HG02623 (cell line): ENCODE measurements at regions not wholly inside any gene's neighbourhood (a gene's known extent, or its start where the extent isn't known, plus 50 kb on each side); places are given as distances from the start of the nearest gene placed in this dataset.
"Not testable (repeated sequence)": the region's sequence is repeated elsewhere in the genome, so short reads cannot be mapped to it uniquely, and the experiment has no call there.

ENCODE experiments used
- ATAC-seq: cut with Tn5 transposase; IDR thresholded peaks from one replicate; pipeline ENCODE4 v1.9.1; 2021; ENCODE audit warnings: moderate library complexity; ENCODE audit not compliant: unreplicated experiment

- ATAC-seq: no peak
These were observed 1510.1 kb downstream of the MAT2B start for GRCh38 chr5:165015547-165015946.

- no peak for ATAC-seq
These were observed 1521.6 kb downstream of the MAT2B start for GRCh38 chr5:165026971-165027370.

- no peak for ATAC-seq
These were observed 1522.9 kb downstream of the MAT2B start for GRCh38 chr5:165028356-165028755.

DNA sequence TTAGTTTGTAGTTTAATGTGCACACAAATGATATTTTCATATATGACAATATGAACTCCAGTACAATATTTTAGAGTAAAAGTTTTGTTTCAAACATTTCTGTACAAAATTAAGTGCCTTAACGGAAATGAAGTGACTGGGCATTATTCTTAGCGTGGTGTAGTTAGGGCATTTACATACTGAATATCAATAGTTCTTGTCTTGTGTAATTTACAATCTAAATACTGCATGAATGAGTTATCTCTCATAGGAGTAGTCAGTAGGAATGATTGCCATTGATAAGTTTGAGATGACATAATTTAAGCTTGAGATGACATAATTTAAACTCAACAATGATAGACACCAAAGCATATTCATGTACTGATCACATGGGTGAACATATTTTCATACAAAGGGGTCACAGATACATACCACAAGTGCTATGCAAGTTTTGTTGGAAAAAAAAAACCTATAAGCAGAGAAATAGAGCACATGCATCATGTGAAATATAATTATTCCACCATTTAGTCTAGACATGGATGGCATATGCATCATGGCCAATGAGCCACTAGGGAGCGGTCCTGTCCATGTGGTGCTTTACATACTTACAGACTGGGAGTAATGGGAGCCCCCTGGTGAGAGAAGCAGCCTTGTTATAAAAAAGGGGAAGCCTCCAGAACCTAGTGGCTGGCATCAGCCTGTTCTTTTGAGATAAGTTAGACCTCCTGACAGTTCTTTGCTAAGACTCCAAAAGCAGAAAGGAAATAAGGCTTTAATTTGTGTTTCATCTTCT is 1523.9 kb downstream of the MAT2B start:
- no peak for ATAC-seq

DNA sequence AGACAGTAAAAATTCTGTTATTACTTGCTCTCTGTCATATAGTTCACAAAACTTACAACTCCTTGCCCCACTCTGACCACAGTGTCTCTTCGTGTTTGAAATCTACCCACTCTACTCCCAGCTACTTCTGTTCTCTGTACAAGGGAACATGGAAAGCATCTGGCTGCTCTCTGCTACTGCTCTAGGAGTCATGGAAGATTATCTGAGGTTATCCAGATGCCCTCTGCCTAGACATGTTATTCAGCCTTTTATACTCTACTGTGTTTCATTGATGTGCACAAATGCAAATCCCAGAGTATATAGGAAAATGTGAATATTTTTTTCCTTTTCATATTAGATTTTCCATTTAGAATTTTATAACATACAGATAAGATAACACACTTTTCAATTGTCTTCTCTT is 1525.6 kb downstream of the MAT2B start:
- ATAC-seq: no peak

DNA sequence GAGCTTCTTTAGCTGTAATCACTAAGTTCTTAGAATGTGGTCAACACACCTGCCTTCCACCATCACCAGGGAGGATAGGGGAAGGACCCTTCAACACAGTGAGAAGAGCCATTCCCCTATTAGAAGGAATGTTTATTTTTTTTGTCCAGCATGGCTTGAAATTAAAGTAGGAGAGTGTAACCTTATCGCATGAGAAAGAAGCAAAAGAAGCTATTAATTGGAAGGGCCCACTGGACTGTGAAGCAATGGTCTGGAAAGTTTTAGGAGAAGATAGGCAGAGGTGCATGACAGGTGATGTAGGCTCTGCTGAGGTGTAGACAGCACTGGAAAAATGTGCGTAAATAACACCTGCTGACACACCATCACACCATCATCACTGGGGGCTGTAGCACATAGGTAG is 1526.0 kb downstream of the MAT2B start:
- ATAC-seq: no peak

GRCh38 chr5:165035520-165035919 is 1530.1 kb downstream of the MAT2B start:
- no peak for ATAC-seq

- ATAC-seq: no peak
These were observed 1534.3 kb downstream of the MAT2B start for GRCh38 chr5:165039748-165040147.

GRCh38 chr5:165045941-165046340 is 1540.5 kb downstream of the MAT2B start:
- ATAC-seq: not testable (repeated sequence)

DNA sequence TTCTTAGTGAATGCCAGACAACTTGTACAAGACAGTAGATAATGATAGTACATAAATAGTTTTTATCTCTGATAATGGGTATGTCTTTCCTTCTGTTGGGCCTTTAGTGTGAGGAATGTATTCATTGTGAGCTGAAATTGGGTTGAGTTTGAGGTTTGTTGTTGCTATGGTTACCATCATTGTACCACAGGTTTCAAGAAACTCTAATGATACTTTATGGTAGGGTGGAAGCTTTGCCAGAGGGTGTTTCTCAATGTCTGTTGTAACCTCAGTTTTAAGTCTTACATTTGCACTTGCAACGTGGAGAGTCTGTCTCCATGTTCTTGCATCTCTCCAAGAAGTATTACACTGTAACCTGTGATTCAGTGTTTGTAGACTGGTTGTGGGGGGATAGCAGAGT is 1550.1 kb downstream of the MAT2B start:
- no peak for ATAC-seq

DNA sequence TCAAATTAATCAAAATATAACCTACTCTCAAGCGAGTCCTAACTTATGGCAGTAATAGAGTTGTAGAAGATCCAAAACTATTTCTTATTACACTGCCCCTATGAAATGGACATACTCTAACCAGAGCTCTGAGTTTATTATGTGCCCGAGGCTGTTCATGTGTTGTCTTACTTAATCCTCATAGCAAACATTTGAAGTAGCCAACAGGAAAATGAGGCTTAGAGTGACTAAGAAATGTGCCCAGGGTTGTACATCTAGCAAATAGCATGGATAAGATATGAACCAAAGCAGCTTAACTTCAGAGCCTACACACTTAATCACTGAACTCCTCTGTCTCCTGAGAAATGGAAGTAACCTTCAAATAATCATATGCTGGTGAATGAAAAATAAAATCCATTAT is 1551.7 kb downstream of the MAT2B start:
- no peak for ATAC-seq

DNA sequence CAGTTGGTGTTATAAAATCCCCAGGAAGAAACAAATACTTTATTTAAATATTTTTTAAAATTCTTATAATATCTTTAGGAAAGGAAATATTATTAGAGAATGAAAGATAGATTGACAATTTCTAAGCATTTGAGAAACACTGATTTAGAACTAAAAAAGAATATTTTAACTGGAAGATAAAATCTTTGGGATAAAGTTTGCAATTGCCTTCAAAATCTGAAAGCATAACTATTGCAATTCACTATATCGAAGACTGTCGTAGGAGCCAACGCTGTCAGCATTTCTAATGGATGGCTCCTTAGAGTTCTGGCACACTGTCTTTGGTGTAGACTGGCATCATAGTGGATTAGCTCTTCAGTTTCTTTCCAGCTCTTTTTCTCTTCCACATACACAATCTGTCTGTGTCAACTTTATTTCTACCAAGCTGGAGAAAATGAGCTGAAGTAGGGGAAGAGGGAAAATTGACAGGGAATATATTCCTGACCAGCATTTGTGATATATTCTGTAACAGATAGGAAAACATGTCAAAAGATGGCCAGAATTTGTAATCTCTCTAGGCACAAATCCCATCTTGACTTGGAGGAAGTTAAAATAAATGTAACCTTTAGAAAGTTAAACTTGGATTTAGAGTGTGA is 1561.4 kb downstream of the MAT2B start:
- ATAC-seq: no peak

- no peak for ATAC-seq
These were observed 1571.3 kb downstream of the MAT2B start for GRCh38 chr5:165076686-165077085.

GRCh38 chr5:165079389-165079788 is 1574.0 kb downstream of the MAT2B start:
- ATAC-seq: no peak

DNA sequence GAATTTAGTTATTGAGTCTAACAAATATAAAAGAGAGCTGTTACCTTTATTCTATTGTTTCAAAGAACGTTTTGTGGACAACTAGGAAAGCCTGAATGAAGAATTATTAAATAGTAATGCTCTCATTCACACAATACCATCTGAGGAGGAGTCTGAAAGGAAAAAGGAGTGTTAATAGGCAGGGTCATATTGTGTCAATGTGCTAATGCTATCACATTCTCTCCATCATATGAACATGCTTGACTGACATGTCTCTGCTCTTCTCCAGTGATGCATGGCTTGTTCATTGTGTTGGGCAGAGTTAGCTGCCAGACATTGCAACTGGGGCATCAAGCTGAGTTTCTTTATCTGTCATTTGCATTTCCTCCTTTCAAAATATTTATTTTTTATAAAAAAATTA is 1578.0 kb downstream of the MAT2B start:
- ATAC-seq: no peak

DNA sequence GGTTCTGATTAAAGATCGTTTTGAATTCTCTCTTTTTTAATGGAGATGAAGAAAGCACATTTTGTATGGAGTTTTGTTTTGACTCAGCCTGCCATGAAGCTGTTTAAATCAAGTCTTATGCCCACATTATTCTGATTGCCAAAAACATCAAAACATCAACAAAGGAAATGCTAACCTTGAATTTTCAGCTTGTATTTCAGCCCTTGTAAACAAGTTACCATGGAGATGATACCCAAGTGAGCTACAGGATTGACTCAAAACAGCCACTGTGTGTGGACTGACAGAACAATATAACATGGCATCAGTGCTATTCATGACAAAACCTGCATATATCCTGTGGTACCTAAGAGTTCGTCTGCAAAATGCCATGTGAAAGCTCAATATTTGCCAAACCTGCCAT is 1581.0 kb downstream of the MAT2B start:
- no peak for ATAC-seq

GRCh38 chr5:165094782-165095181 is 1589.4 kb downstream of the MAT2B start:
- ATAC-seq: no peak

DNA sequence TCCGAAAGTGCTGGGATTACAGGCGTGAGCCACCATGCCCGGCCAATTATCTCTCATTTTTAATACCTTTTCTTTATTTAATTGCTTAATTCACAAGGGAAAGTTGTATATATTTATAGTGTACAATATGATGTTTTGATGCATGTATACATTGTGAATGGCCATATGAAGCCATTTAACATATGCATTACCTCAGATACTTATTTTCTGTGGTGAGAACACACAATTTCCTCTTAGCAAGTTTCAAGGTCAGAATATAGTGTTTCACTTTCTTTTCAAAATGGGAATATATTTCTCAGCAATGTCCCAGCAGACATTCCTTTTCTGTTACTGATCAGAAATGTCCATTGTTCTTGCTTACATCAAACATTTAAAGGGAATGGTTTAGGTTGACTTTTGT is 1596.3 kb downstream of the MAT2B start:
- no peak for ATAC-seq

DNA sequence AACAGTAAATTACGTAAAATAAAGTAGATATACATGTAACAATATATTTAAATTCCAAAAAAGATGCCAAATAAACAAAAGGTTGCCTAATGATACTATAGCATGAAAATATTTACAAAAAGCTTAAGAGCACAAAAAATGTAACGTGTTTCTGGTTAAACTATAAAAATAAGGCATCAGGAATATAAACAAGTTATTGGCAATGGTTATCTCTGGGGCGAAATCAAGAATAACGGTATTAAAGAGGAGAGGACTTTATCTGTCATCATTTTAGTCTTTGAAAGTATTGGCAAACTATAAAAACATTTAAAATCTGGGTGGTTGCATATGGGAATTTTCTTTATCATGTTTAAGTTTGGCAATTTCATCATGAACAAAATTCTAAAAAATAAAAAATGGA is 1599.2 kb downstream of the MAT2B start:
- no peak for ATAC-seq

DNA sequence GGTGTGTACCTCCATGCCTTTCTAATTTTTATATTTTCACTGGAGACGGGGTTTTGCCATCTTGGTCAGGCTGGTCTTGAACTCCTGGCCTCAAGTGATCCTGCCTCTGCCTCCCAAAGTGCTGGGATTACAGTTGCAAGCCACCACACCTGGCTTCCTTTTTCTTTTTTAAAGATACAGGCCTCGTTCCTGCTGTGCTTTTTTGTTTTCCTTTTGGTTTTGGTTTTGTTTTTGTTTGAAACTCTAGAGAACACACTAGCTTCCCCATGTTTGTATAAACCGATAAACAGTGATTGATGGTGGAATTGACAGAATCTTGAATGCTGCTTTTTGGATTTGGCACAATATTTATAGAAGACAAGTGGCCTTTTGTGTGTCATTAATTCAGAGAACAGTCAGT is 1603.4 kb downstream of the MAT2B start:
- no peak for ATAC-seq

- no peak for ATAC-seq
These were observed 1613.8 kb downstream of the MAT2B start for GRCh38 chr5:165119175-165119574.

DNA sequence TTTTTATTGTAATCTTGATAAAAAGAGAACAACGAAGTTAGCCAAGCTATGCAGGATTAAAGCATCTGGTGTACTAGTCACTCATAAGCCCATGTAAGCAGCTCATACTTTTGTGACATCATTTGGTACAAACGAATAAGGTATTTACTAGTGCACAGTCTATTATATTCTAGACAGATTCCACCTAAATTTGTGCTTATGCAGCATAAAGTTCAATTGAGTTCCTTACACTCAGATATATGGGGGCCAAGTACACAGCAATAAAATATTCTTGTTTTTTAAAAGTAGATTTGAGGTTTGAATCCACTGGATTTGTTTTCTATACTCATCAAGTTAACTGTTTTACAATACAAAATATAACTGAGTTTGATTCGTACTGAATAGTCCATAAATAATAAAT is 1621.2 kb downstream of the MAT2B start:
- no peak for ATAC-seq

- no peak for ATAC-seq
These were observed 1622.5 kb downstream of the MAT2B start for GRCh38 chr5:165127941-165128340.
